Peyer's patch (tissue), 4 donors: ENCODE measurements at regions not wholly inside any gene's neighbourhood (a gene's known extent, or its start where the extent isn't known, plus 50 kb on each side); places are given as distances from the start of the nearest gene placed in this dataset.

ENCODE experiments used
- DNase-seq, 3 donors: peaks; one replicate each; pipeline ENCODE4 v3.0.0-alpha.2; 2017 to 2019
- H3K27ac ChIP-seq, 4 donors: fragments of 200-600 bp; sonication (generic); one replicate each; pipeline ENCODE4 v1.5.1; 2016 to 2019
- H3K27me3 ChIP-seq, 2 donors: fragments of 200-600 bp; sonication (generic); one replicate each; pipeline ENCODE4 v1.5.1; 2019
- H3K36me3 ChIP-seq, 3 donors: fragments of 200-600 bp; sonication (generic); one replicate each; pipeline ENCODE4 v1.5.1; 2016 to 2019
- H3K4me1 ChIP-seq, 4 donors: fragments of 200-600 bp; sonication (generic); one replicate each; pipeline ENCODE4 v1.5.1; 2016 to 2019
- H3K4me3 ChIP-seq, 4 donors: fragments of 200-600 bp; sonication (generic); 1 replicate in 3 of 4; 2 replicates in 1 of 4; pipeline ENCODE4 v1.5.1; 2016 to 2019; ENCODE audit warnings: mild to moderate bottlenecking in 1 of 4
- H3K9me3 ChIP-seq, 4 donors: fragments of 200-600 bp; sonication (generic); one replicate each; pipeline ENCODE4 v1.5.1; 2016 to 2019; ENCODE audit warnings: mild to moderate bottlenecking in 1 of 4
- CTCF ChIP-seq, 6 experiments: fragments of 450-650 bp in 4 of 6; fragments of 200-600 bp in 2 of 6; sonication (generic) in 1 of 6; IDR thresholded peaks; one replicate each; pipeline ENCODE4 v1.5.1; 2017 to 2019; ENCODE audit warnings: antibody characterized with exemption in 6 of 6, mild to moderate bottlenecking in 3 of 6, moderate library complexity in 1 of 6
- POLR2A ChIP-seq, 2 donors: fragments of 450-650 bp; IDR thresholded peaks; one replicate each; pipeline ENCODE4 v1.5.1; 2017; ENCODE audit warnings: antibody characterized with exemption in 2 of 2, mild to moderate bottlenecking in 2 of 2, moderate library complexity in 2 of 2

GRCh38 chr1:105894006-105894405 is 1162.5 kb upstream of the PRMT6 start:
- Histone ChIP-seq H3K36me3 (no peaks in the 10 kb centered on the region), H3K27me3 (no peaks in the 10 kb centered on the region), H3K4me1 (no peaks in the 10 kb centered on the region), H3K9me3 (no peaks in the 10 kb centered on the region), H3K4me3 (no peak overlapping the region), H3K27ac (no peak overlapping the region)
- TF ChIP-seq CTCF (IDR thresholded peaks at IDR 0.05) (no peak), POLR2A (IDR thresholded peaks at IDR 0.05) (no peak)
- DNase-seq = no peak

GRCh38 chr1:105909811-105910210 is 1146.7 kb upstream of the PRMT6 start:
- Histone ChIP-seq H3K27me3 (no peaks in the 10 kb centered on the region), H3K27ac (no peak overlapping the region), H3K9me3 (peaks cover 0 to 3% (median 0%) of the 10 kb centered on the region in 4 donors), H3K4me3 (no peak overlapping the region), H3K36me3 (no peaks in the 10 kb centered on the region), H3K4me1 (no peaks in the 10 kb centered on the region)
- no peak for DNase-seq
- TF ChIP-seq CTCF (IDR thresholded peaks at IDR 0.05) = no peak
- no peak for TF ChIP-seq POLR2A (IDR thresholded peaks at IDR 0.05)

GRCh38 chr1:105914403-105914802 is 1142.1 kb upstream of the PRMT6 start:
- no peaks in the 10 kb centered on the region for H3K4me1 ChIP-seq
- H3K36me3 ChIP-seq = no peaks in the 10 kb centered on the region
- H3K27me3 ChIP-seq = no peaks in the 10 kb centered on the region
- no peak for DNase-seq
- H3K27ac ChIP-seq = no peak overlapping the region
- peaks cover 0 to 3% (median 0%) of the 10 kb centered on the region in 4 donors for H3K9me3 ChIP-seq
- TF ChIP-seq POLR2A (IDR thresholded peaks at IDR 0.05) = no peak
- TF ChIP-seq CTCF (IDR thresholded peaks at IDR 0.05) = no peak
- no peak overlapping the region for H3K4me3 ChIP-seq

GRCh38 chr1:105934806-105935205 is 1121.7 kb upstream of the PRMT6 start:
- Histone ChIP-seq H3K9me3 (no peaks in the 10 kb centered on the region), H3K4me1 (no peaks in the 10 kb centered on the region), H3K4me3 (no peak overlapping the region), H3K36me3 (no peaks in the 10 kb centered on the region), H3K27me3 (no peaks in the 10 kb centered on the region), H3K27ac (no peak overlapping the region)
- TF ChIP-seq CTCF (IDR thresholded peaks at IDR 0.05) = no peak
- TF ChIP-seq POLR2A (IDR thresholded peaks at IDR 0.05) = no peak
- DNase-seq = no peak

- H3K9me3 ChIP-seq = no peaks in the 10 kb centered on the region
- no peak for TF ChIP-seq CTCF (IDR thresholded peaks at IDR 0.05)
- no peak for TF ChIP-seq POLR2A (IDR thresholded peaks at IDR 0.05)
- DNase-seq = no peak
These were observed 1091.6 kb upstream of the PRMT6 start for GRCh38 chr1:105964879-105965278.

GRCh38 chr1:105997516-105997915 is 1059.0 kb upstream of the PRMT6 start:
- Histone ChIP-seq H3K9me3 (no peaks in the 10 kb centered on the region), H3K36me3 (no peaks in the 10 kb centered on the region), H3K27ac (no peak overlapping the region), H3K4me3 (no peak overlapping the region), H3K27me3 (no peaks in the 10 kb centered on the region), H3K4me1 (no peaks in the 10 kb centered on the region)
- DNase-seq = no peak
- no peak for TF ChIP-seq POLR2A (IDR thresholded peaks at IDR 0.05)
- no peak for TF ChIP-seq CTCF (IDR thresholded peaks at IDR 0.05)

More at GRCh38 chr1:105964879-105965278, 1091.6 kb upstream of the PRMT6 start:
- H3K36me3 ChIP-seq = no peaks in the 10 kb centered on the region
- no peak overlapping the region for H3K27ac ChIP-seq
- H3K27me3 ChIP-seq = no peaks in the 10 kb centered on the region
- H3K4me1 ChIP-seq = no peaks in the 10 kb centered on the region
- no peak overlapping the region for H3K4me3 ChIP-seq
